Stomach (tissue), 4 donors: ENCODE measurements at regions not wholly inside any gene's neighbourhood (a gene's known extent, or its start where the extent isn't known, plus 50 kb on each side); places are given as distances from the start of the nearest gene placed in this dataset.

Source experiments
- EP300 ChIP-seq: sonication (generic); formaldehyde crosslinking; IDR thresholded peaks from one replicate; pipeline ENCODE4 v1.6.1; 2017; ENCODE audit warnings: antibody characterized with exemption
- POLR2A ChIP-seq, 4 donors: fragments of 450-650 bp; IDR thresholded peaks; one replicate each; pipeline ENCODE4 v1.6.1; 2016; ENCODE audit warnings: antibody characterized with exemption in 4 of 4, control low read depth in 2 of 4, mild to moderate bottlenecking in 1 of 4, moderate library complexity in 1 of 4
- TF ChIP-seq, protein P1 (sequence below), 7 experiments: fragments of 450-650 bp in 4 of 7; fragments of 200-600 bp in 3 of 7; sonication (generic) in 3 of 7; IDR thresholded peaks; one replicate each; pipeline ENCODE4 v1.5.1; 2016 to 2019; ENCODE audit warnings: antibody characterized with exemption in 7 of 7, control low read depth in 2 of 7, mild to moderate bottlenecking in 1 of 7

DNA sequence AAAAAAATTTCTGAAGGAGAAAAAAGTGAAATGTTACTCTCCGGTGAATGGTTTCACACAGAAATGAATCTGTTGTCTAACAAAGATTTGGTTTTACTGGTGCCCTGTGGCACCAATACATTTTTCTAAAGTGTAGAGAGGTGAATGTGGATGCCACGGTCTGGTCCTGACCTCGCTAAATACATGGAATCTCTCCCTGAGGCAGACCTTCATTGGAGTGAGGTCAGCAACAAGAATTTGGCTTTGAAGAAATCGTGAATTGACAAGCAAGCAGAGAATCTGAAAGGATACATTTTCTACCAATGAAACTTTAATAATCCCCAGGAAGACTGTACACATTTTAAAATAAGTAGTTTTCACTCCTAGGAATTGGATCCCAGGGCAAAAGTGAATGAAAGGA is 81.2 kb upstream of the OTOGL start:
- TF ChIP-seq POLR2A (IDR thresholded peaks at IDR 0.05) (no peak), EP300 (no peak)
- TF ChIP-seq, protein P1, sequence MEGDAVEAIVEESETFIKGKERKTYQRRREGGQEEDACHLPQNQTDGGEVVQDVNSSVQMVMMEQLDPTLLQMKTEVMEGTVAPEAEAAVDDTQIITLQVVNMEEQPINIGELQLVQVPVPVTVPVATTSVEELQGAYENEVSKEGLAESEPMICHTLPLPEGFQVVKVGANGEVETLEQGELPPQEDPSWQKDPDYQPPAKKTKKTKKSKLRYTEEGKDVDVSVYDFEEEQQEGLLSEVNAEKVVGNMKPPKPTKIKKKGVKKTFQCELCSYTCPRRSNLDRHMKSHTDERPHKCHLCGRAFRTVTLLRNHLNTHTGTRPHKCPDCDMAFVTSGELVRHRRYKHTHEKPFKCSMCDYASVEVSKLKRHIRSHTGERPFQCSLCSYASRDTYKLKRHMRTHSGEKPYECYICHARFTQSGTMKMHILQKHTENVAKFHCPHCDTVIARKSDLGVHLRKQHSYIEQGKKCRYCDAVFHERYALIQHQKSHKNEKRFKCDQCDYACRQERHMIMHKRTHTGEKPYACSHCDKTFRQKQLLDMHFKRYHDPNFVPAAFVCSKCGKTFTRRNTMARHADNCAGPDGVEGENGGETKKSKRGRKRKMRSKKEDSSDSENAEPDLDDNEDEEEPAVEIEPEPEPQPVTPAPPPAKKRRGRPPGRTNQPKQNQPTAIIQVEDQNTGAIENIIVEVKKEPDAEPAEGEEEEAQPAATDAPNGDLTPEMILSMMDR (IDR thresholded peaks at IDR 0.05) = no peak
